H9 (cell line): ENCODE measurements at regions not wholly inside any gene's neighbourhood (a gene's known extent, or its start where the extent isn't known, plus 50 kb on each side); places are given as distances from the start of the nearest gene placed in this dataset.

ENCODE experiments used
- DNase-seq: peaks from one replicate; pipeline ENCODE4 v3.0.0-alpha.2; 2017
- H2AFZ ChIP-seq: one replicate; pipeline ENCODE4 v1.6.1; 2013; ENCODE audit warnings: mild to moderate bottlenecking, low read length, control low read depth, moderate library complexity
- H2AK5ac ChIP-seq: 2 replicates; pipeline ENCODE4 v1.6.1; 2013; ENCODE audit warnings: low read length, control low read depth, mixed read lengths; ENCODE audit not compliant: insufficient read length
- H2BK120ac ChIP-seq: one replicate; pipeline ENCODE4 v1.6.1; 2013; ENCODE audit warnings: low read depth, mild to moderate bottlenecking, low read length, control low read depth, inconsistent platforms; ENCODE audit not compliant: poor library complexity, severe bottlenecking
- H2BK12ac ChIP-seq: 2 replicates; pipeline ENCODE4 v1.6.1; 2013; ENCODE audit warnings: low read length, control low read depth, mixed read lengths, low read depth; ENCODE audit not compliant: insufficient read length
- H2BK15ac ChIP-seq: 2 replicates; pipeline ENCODE4 v1.6.1; 2013; ENCODE audit warnings: low read depth, low read length, control low read depth
- H2BK20ac ChIP-seq: one replicate; pipeline ENCODE4 v1.6.1; 2013; ENCODE audit warnings: low read depth, mild to moderate bottlenecking, low read length, control low read depth, inconsistent platforms; ENCODE audit not compliant: poor library complexity, severe bottlenecking
- H2BK5ac ChIP-seq: 2 replicates; pipeline ENCODE4 v1.6.1; 2013; ENCODE audit warnings: low read length, control low read depth, mixed read lengths; ENCODE audit not compliant: insufficient read length
- H3K14ac ChIP-seq: 2 replicates; pipeline ENCODE4 v1.6.1; 2013; ENCODE audit warnings: low read length, control low read depth; ENCODE audit not compliant: insufficient read depth
- H3K18ac ChIP-seq: 2 replicates; pipeline ENCODE4 v1.6.1; 2013; ENCODE audit warnings: low read depth, mild to moderate bottlenecking, mixed read lengths, low read length, control low read depth; ENCODE audit not compliant: insufficient read length
- H3K23ac ChIP-seq: 2 replicates; pipeline ENCODE4 v1.6.1; 2013; ENCODE audit warnings: low read length, control low read depth, mixed read lengths, low read depth; ENCODE audit not compliant: insufficient read length
- H3K23me2 ChIP-seq: 2 replicates; pipeline ENCODE4 v1.6.1; 2013; ENCODE audit warnings: low read depth, mild to moderate bottlenecking, mixed read lengths, low read length, control low read depth; ENCODE audit not compliant: insufficient read length, poor library complexity, severe bottlenecking
- H3K27ac ChIP-seq: 2 replicates; pipeline ENCODE4 v1.5.1; 2013; ENCODE audit warnings: low read length, control low read depth, mixed read lengths, low read depth; ENCODE audit not compliant: insufficient read length
- H3K27me3 ChIP-seq: 2 replicates; pipeline ENCODE4 v1.6.1; 2013; ENCODE audit warnings: low read length, control low read depth, inconsistent platforms; ENCODE audit not compliant: insufficient read depth
- H3K4ac ChIP-seq: 2 replicates; pipeline ENCODE4 v1.6.1; 2013; ENCODE audit warnings: low read depth, mild to moderate bottlenecking, control low read depth, inconsistent platforms, low read length, moderate library complexity
- H3K4me1 ChIP-seq: 2 replicates; pipeline ENCODE4 v1.6.1; 2013; ENCODE audit warnings: low read length, control low read depth, inconsistent platforms; ENCODE audit not compliant: insufficient read depth
- H3K4me2 ChIP-seq: 2 replicates; pipeline ENCODE4 v1.6.1; 2013; ENCODE audit warnings: low read length, control low read depth, mixed read lengths; ENCODE audit not compliant: insufficient read length, insufficient read depth
- H3K56ac ChIP-seq: 2 replicates; pipeline ENCODE4 v1.6.1; 2013; ENCODE audit warnings: low read depth, mild to moderate bottlenecking, mixed read lengths, low read length, control low read depth; ENCODE audit not compliant: insufficient read length
- H3K79me1 ChIP-seq: 2 replicates; pipeline ENCODE4 v1.6.1; 2013; ENCODE audit warnings: low read depth, mild to moderate bottlenecking, moderate library complexity, low read length, control low read depth, inconsistent platforms; ENCODE audit not compliant: insufficient read depth, poor library complexity, severe bottlenecking
- H3K79me2 ChIP-seq: 2 replicates; pipeline ENCODE4 v1.6.1; 2013; ENCODE audit warnings: low read length, control low read depth, inconsistent platforms; ENCODE audit not compliant: insufficient read depth
- H3K9ac ChIP-seq: 2 replicates; pipeline ENCODE4 v1.6.1; 2013; ENCODE audit warnings: low read length, control low read depth, mixed read lengths; ENCODE audit not compliant: insufficient read length; ENCODE audit errors: extremely low read depth
- H3K9me3 ChIP-seq: one replicate; pipeline ENCODE4 v1.6.1; 2013; ENCODE audit warnings: low read depth, low read length, inconsistent platforms; ENCODE audit not compliant: control insufficient read depth
- H3T11ph ChIP-seq: one replicate; pipeline ENCODE4 v1.6.1; 2013; ENCODE audit warnings: mild to moderate bottlenecking, low read length, control low read depth, inconsistent platforms
- H4K20me1 ChIP-seq: one replicate; pipeline ENCODE4 v1.6.1; 2013; ENCODE audit not compliant: control insufficient read depth, insufficient read length, insufficient read depth
- H4K5ac ChIP-seq: 2 replicates; pipeline ENCODE4 v1.6.1; 2013; ENCODE audit warnings: low read depth, mild to moderate bottlenecking, mixed read lengths, low read length, control low read depth; ENCODE audit not compliant: insufficient read length
- H4K8ac ChIP-seq: replicated peaks from 2 replicates; pipeline ENCODE4 v1.6.1; 2013; ENCODE audit warnings: low read length, control low read depth, mixed read lengths, low read depth; ENCODE audit not compliant: insufficient read length
- H4K91ac ChIP-seq: 2 replicates; pipeline ENCODE4 v1.6.1; 2013; ENCODE audit warnings: low read depth, mild to moderate bottlenecking, moderate library complexity, mixed read lengths, low read length, control low read depth; ENCODE audit not compliant: insufficient read length
- H3K27ac Mint-ChIP-seq, 3 experiments: 2 replicates in 2 of 3; 3 replicates in 1 of 3; pipeline ENCODE4 v1.8.0; 2020 to 2021; ENCODE audit warnings: mixed read lengths in 3 of 3, mild to moderate bottlenecking in 1 of 3, moderate library complexity in 1 of 3
- H3K27me3 Mint-ChIP-seq: 2 replicates; pipeline ENCODE4 v1.8.0; 2021; ENCODE audit warnings: low read depth, mild to moderate bottlenecking, moderate library complexity, mixed read lengths
- H3K36me3 Mint-ChIP-seq, 3 experiments: 2 replicates in 2 of 3; 3 replicates in 1 of 3; pipeline ENCODE4 v1.8.0; 2020 to 2021; ENCODE audit warnings: low read depth in 3 of 3, mixed read lengths in 3 of 3; ENCODE audit not compliant: insufficient read depth in 1 of 3
- H3K4me1 Mint-ChIP-seq, 2 experiments: 2 replicates each; pipeline ENCODE4 v1.8.0; 2020; ENCODE audit warnings: mixed read lengths in 2 of 2
- H3K4me3 Mint-ChIP-seq, 2 experiments: 2 replicates in 1 of 2; 3 replicates in 1 of 2; pipeline ENCODE4 v1.8.0; 2020 to 2021; ENCODE audit warnings: mild to moderate bottlenecking in 2 of 2, mixed read lengths in 2 of 2, moderate library complexity in 1 of 2
- H3K9me3 Mint-ChIP-seq, 2 experiments: 2 replicates in 1 of 2; 3 replicates in 1 of 2; pipeline ENCODE4 v1.8.0; 2020; ENCODE audit warnings: mild to moderate bottlenecking in 2 of 2, mixed read lengths in 2 of 2, moderate library complexity in 1 of 2
- WGBS: extraction: QIAGEN DNeasy Blood & Tissue Kit; methylation state at CpG from one replicate; pipeline ENCODE4 v1.1.7; 2013; ENCODE audit warnings: missing lambda C conversion rate, low lambda C conversion rate, mixed read lengths; ENCODE audit not compliant: insufficient read length; ENCODE audit errors: extremely low coverage; 5-methylcytosine and 5-hydroxymethylcytosine counted together
- TF ChIP-seq, protein P1 (sequence below): fragments of 200-600 bp; sonication (generic); conservative IDR thresholded peaks from 3 replicates; pipeline ENCODE4 v1.8.0; 2021; ENCODE audit warnings: antibody characterized with exemption, mild to moderate bottlenecking

DNA sequence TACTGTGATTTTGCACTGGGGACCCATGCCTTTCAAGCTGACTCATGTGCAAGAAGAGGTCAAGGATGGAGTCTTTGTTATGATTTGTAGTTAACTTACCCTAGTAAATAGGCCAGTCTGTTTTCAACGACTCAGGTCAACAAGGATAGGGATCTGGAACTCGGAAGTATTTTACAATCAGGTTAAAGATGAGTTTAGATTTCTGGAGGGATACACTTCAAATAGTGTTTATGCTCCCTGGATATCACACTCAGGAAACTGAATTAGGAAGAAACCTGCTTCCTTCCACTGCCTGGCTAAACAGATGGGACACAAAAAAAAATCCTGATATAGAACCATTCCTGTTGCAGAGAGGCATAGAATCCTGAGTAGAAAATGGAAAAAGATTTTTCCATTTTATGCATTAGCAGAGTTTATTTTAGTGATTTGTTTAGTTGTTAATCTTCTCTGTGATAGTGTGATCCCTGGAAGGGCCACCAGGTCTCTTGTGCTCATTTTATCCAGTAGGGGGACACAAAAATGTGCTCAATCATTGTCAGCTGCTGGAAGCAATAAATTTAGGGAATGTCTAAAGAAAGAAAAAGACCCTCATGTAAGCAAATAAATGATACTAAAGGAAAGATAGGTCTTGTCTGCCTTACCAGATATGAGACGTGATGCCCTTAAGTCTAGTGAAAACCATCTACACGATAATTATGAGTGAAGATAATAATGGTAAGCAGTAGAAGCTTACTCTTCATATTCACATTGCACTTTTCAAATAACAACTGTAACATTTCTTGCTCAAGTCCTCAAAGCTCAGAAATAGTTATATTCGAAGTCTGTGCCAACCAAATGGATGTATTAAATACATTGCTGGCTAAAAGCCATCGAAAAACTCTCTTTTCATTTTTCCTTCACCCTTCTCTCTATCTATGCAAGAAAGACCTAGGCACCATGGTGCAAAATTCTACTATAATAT is 452.1 kb upstream of the KCNMB2 start:
- Mint-ChIP-seq H3K36me3 (no peaks in the 10 kb centered on the region; a peak in 1 of 7 replicates), H3K27me3 (no peaks in the 10 kb centered on the region), H3K4me1 (peaks cover 26 to 29% of the 10 kb centered on the region in 2 experiments), H3K9me3 (no peaks in the 10 kb centered on the region), H3K27ac (peak overlapping the region in 2 of 3 experiments; percentile 65 to 73; a peak in 5 of 7 replicates), H3K4me3 (0 out of 5 replicates have a peak overlapping the region, but pooled peaks of 1 of the 2 experiments have one; percentile 13)
- WGBS = no CpG with 5 or more reads among the region's 6 CpGs
- Histone ChIP-seq H3K9me3 (no peaks in the 10 kb centered on the region), H3T11ph (no peak overlapping the region), H4K91ac (no peak overlapping the region), H3K23ac (no peak overlapping the region), H4K8ac (no peak overlapping the region), H3K79me1 (no peaks in the 10 kb centered on the region), H4K5ac (no peak overlapping the region), H2AK5ac (no peak overlapping the region), H3K23me2 (no peaks in the 10 kb centered on the region), H2BK20ac (no peak overlapping the region), H3K14ac (no peak overlapping the region), H3K4me2 (no peak overlapping the region), H3K4me1 (peaks cover 5% of the 10 kb centered on the region; the same call in 1 of the 2 replicates), H3K4ac (no peak overlapping the region), H4K20me1 (no peaks in the 10 kb centered on the region), H2AFZ (no peak overlapping the region), H2BK120ac (no peak overlapping the region), H3K56ac (no peak overlapping the region), H3K9ac (no peak overlapping the region), H2BK5ac (no peak overlapping the region), H3K27ac (no peak overlapping the region), H3K27me3 (no peaks in the 10 kb centered on the region), H3K18ac (no peak overlapping the region), H2BK12ac (no peak overlapping the region), H2BK15ac (no peak overlapping the region), H3K79me2 (no peaks in the 10 kb centered on the region)
- TF ChIP-seq, protein P1, sequence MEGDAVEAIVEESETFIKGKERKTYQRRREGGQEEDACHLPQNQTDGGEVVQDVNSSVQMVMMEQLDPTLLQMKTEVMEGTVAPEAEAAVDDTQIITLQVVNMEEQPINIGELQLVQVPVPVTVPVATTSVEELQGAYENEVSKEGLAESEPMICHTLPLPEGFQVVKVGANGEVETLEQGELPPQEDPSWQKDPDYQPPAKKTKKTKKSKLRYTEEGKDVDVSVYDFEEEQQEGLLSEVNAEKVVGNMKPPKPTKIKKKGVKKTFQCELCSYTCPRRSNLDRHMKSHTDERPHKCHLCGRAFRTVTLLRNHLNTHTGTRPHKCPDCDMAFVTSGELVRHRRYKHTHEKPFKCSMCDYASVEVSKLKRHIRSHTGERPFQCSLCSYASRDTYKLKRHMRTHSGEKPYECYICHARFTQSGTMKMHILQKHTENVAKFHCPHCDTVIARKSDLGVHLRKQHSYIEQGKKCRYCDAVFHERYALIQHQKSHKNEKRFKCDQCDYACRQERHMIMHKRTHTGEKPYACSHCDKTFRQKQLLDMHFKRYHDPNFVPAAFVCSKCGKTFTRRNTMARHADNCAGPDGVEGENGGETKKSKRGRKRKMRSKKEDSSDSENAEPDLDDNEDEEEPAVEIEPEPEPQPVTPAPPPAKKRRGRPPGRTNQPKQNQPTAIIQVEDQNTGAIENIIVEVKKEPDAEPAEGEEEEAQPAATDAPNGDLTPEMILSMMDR = peak; percentile 64
- DNase-seq = no peak
